ENCODE measurements at regions not wholly inside any gene's neighbourhood (a gene's known extent, or its start where the extent isn't known, plus 50 kb on each side); places are given as distances from the start of the nearest gene placed in this dataset.

- TF ChIP-seq CTCF (IDR thresholded peaks at IDR 0.05) (no peak), POLR2AphosphoS5 (IDR thresholded peaks at IDR 0.05; ENCODE audit: low read depth, low read length) (no peak)
Observed at GRCh38 chr9:86469476-86470250, 115.5 kb upstream of the TUT7 start.

Data from SK-N-SH (cell line).